ENCODE measurements at regions not wholly inside any gene's neighbourhood (a gene's known extent, or its start where the extent isn't known, plus 50 kb on each side); places are given as distances from the start of the nearest gene placed in this dataset.

- Mint-ChIP-seq H3K36me3 (no peaks in the 10 kb centered on the region), H3K27me3 (ENCODE audit: low read depth) (peaks cover 6% of the 10 kb centered on the region), H3K27ac (no peak overlapping the region), H3K4me3 (no peak overlapping the region), H3K9me3 (no peaks in the 10 kb centered on the region), H3K4me1 (peaks cover 20% of the 10 kb centered on the region)
- TF ChIP-seq, protein P1, sequence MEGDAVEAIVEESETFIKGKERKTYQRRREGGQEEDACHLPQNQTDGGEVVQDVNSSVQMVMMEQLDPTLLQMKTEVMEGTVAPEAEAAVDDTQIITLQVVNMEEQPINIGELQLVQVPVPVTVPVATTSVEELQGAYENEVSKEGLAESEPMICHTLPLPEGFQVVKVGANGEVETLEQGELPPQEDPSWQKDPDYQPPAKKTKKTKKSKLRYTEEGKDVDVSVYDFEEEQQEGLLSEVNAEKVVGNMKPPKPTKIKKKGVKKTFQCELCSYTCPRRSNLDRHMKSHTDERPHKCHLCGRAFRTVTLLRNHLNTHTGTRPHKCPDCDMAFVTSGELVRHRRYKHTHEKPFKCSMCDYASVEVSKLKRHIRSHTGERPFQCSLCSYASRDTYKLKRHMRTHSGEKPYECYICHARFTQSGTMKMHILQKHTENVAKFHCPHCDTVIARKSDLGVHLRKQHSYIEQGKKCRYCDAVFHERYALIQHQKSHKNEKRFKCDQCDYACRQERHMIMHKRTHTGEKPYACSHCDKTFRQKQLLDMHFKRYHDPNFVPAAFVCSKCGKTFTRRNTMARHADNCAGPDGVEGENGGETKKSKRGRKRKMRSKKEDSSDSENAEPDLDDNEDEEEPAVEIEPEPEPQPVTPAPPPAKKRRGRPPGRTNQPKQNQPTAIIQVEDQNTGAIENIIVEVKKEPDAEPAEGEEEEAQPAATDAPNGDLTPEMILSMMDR (IDR thresholded peaks at IDR 0.05; ENCODE audit: unreplicated experiment) = no peak
- no peak for DNase-seq (ENCODE audit: low spot score in 2 of 2, unreplicated experiment in 2 of 2)
These were observed 80.9 kb upstream of the AFDN start for GRCh38 chr6:167745670-167746389.

DNA sequence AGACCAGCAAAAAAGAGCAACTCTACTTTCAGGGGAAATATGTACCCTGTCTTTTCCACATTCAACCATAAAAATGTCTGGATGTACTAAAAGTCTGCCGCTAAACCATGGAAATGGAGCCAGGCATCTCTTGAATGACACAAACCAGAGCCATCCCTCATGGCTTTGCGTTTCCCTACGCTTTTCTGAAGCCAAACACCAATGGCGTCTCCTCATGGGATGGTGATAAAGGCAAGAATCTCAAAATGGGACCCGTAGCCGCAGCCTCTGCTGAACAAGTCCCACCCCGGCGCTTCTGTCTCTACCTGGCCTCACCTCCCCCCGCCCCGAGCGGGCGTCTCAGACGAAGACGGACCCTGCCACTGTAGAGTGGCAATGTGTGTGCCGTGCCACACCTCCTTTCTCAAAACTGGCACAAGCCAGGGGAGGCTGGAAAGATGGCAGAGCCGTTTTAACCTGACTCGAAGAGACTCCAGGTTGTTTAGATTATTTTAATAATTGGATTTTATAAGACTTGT is 80.3 kb upstream of the AFDN start:
- no peaks in the 10 kb centered on the region for H3K36me3 Mint-ChIP-seq
- H3K27ac Mint-ChIP-seq = no peak overlapping the region
- no peak for DNase-seq (ENCODE audit: low spot score in 2 of 2, unreplicated experiment in 2 of 2)
- no peak overlapping the region for H3K4me3 Mint-ChIP-seq
- TF ChIP-seq, protein P1 (IDR thresholded peaks at IDR 0.05; ENCODE audit: unreplicated experiment) = no peak
- H3K4me1 Mint-ChIP-seq = peaks cover 24% of the 10 kb centered on the region
- peaks cover 6% of the 10 kb centered on the region for H3K27me3 Mint-ChIP-seq (ENCODE audit: low read depth)
- no peaks in the 10 kb centered on the region for H3K9me3 Mint-ChIP-seq

DNA sequence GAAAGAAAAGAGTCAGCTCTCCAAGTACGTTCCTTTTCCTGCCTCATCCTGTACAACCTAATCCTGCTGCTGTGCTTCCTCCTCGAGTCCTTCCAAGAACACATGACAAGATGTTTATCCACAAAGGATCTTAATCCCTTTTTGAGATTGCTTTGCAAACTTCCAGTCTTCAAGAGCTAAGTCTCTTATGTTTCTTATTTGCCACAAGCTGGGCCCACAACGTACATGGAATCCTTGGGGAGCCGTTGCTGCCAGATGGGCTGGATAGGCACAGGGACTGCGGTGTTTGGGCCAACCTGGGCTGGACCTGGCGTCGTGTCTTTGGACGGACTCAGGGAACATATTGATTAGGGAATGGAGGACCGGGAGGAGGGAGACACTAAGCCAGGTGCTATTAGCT is 79.7 kb upstream of the AFDN start:
- no peaks in the 10 kb centered on the region for H3K9me3 Mint-ChIP-seq
- no peak overlapping the region for H3K27ac Mint-ChIP-seq
- no peak overlapping the region for H3K4me3 Mint-ChIP-seq
- H3K4me1 Mint-ChIP-seq = peaks cover 24% of the 10 kb centered on the region
- DNase-seq (ENCODE audit: low spot score in 2 of 2, unreplicated experiment in 2 of 2) = no peak
- H3K27me3 Mint-ChIP-seq (ENCODE audit: low read depth) = peaks cover 6% of the 10 kb centered on the region
- TF ChIP-seq, protein P1 (IDR thresholded peaks at IDR 0.05; ENCODE audit: unreplicated experiment) = no peak
- no peaks in the 10 kb centered on the region for H3K36me3 Mint-ChIP-seq

- Mint-ChIP-seq H3K36me3 (no peaks in the 10 kb centered on the region), H3K4me3 (no peak overlapping the region), H3K27ac (no peak overlapping the region), H3K9me3 (no peaks in the 10 kb centered on the region), H3K27me3 (ENCODE audit: low read depth) (peaks cover 6% of the 10 kb centered on the region), H3K4me1 (peaks cover 24% of the 10 kb centered on the region)
- TF ChIP-seq, protein P1 (IDR thresholded peaks at IDR 0.05; ENCODE audit: unreplicated experiment) = no peak
- no peak for DNase-seq (ENCODE audit: low spot score in 2 of 2, unreplicated experiment in 2 of 2)
These were observed 79.1 kb upstream of the AFDN start for GRCh38 chr6:167747645-167748044.

DNA sequence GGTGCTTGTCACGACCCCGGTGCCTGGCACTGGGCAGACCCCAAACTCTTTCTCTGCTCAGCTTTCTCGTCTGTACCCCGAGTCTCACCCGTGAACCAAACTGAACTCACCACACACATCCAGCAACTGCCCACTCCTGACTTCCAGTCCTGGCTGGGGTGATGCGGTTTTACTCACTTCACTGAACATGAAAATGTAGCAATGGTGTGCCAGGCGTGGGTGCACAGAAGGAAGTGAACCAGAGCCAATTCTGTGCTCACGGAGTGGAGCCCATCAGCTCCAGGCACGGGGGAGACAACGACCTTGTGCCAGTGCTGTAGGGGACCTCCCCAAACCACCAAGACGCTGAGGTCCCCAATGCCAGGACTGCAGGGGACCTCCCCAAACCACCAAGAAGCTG is 78.7 kb upstream of the AFDN start:
- H3K27ac Mint-ChIP-seq = no peak overlapping the region
- DNase-seq (ENCODE audit: low spot score in 2 of 2, unreplicated experiment in 2 of 2) = no peak

More for the DNA sequence above, 78.7 kb upstream of the AFDN start:
- TF ChIP-seq, protein P1 (IDR thresholded peaks at IDR 0.05; ENCODE audit: unreplicated experiment) = no peak
- H3K36me3 Mint-ChIP-seq = no peaks in the 10 kb centered on the region
- peaks cover 6% of the 10 kb centered on the region for H3K27me3 Mint-ChIP-seq (ENCODE audit: low read depth)
- H3K9me3 Mint-ChIP-seq = no peaks in the 10 kb centered on the region
- H3K4me3 Mint-ChIP-seq = no peak overlapping the region
- H3K4me1 Mint-ChIP-seq = peaks cover 24% of the 10 kb centered on the region
